ENCODE measurements at regions not wholly inside any gene's neighbourhood (a gene's known extent, or its start where the extent isn't known, plus 50 kb on each side); places are given as distances from the start of the nearest gene placed in this dataset.
"Not testable (repeated sequence)": the region's sequence is repeated elsewhere in the genome, so short reads cannot be mapped to it uniquely, and the experiment has no call there.

DNA sequence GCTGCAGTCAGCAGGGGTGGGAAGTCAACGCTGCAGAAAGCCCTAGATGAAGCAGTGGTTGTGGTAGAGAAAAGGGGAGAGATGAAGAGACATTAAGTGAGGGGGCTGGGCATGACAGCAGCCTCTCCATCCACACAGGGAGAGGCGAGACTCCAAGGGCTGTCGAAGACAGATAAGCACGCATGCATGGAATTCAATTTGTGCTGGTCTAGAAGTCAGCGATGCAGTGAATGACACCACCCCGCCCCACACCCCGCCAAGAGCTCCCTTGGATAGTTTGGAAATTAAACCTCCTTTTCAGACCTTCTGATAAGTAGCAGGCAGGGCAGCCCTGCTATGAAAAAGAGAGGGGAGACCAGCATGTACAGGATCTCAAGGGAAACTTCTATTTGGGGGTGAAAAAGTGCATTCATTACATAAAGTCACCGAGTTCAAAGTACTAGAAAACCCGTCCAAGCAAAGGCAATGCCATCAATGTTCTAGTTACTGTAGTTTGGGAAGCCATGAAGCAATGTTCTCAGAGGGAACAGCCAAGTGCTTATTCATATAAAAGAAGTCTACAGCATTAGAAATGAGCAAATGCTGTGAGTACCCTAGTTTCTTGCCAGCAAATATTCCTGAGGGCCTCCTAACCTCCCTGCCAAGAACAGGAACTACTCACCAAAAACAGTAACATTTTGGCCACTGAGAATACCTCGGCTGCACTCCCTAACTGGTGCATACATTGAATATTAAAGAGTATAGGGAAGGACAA lies 152.3 kb upstream of the ANXA10 start:
- DNase-seq (ENCODE audit: low spot score): no peak

DNA sequence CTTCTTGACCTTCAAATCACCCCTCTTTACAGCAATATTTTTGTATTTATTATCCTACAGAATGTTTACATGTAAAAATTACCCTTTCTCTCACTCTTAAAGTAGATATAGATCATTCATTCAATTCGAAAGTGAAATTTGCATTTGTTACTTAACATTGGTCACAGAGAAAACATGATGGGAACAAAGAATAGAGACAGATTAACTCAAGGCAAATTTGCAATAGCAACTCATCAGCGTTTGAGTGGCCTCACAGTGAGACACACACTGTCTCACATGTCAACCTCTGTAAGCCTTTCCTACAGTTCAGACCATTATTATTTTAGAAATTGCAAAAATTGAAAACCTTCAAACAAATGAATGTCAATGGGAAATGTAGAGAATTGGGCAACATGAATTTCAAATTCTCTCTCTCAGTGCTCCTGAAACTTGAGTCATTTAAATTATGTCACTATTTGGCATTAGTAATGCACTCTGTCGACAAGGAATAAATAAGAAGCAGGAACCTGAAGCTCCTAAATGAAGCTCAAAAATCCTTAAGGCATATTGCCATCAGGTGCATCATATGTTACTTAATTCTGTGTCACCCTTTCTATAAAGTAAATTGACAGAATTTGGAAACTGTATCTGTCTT lies 148.3 kb upstream of the ANXA10 start:
- no peak for DNase-seq (ENCODE audit: low spot score)

DNA sequence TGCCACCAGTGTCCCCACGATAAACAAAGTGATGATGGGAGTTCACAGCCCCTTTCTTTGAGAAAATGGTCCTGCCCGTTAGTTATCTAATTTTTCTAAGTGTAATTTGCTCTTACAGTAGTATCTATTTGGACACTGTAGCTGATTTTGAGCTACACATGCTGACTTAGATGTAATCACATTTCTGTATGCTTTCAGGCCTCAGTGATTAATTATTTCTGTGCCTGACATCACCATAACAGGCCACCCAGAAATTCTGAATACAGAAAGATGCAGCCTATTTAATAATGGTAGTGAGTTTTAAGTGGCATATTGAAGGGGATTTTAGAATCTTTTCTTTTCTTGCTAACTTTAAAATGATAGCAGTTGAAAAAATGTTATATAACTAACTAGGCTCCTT lies 147.6 kb upstream of the ANXA10 start:
- no peak for DNase-seq (ENCODE audit: low spot score)

DNA sequence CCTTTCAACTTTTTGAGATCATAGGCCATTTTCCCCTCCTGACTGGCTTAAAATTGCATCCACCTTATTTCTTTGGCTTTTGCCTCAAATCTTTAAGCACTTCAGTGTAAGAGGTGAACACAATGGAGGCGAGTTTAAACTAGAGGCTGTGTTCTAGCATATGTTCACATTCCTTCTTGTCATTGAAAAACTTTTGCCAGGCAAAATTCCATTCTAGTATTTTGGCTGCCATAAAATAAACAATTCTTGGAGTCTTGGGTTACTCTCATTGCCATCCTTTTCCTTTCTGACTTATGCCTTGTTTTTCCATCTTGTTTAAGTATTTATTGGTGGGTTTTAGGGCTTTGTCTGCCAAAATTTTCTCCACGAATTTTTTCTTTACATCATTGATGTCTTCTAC lies 137.3 kb upstream of the ANXA10 start:
- DNase-seq (ENCODE audit: low spot score): no peak

DNA sequence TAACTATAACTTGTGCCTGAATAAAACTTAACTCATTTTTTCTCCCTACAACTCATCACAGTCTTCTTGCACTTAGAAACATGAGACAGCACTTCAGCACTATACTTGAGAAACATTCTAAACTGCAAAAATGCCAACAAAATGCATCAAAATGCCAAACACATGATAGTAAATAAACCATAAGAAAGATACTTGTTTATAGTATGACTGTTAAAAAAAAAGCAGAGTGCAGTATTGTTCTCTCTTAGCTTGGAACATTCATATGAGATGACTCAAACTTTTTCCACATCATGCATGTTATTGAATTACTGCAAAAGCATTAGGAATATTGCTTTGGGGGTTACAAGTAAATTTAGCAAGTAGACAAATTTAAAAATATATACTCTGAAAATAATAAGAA lies 135.7 kb upstream of the ANXA10 start:
- no peak for DNase-seq (ENCODE audit: low spot score)

DNA sequence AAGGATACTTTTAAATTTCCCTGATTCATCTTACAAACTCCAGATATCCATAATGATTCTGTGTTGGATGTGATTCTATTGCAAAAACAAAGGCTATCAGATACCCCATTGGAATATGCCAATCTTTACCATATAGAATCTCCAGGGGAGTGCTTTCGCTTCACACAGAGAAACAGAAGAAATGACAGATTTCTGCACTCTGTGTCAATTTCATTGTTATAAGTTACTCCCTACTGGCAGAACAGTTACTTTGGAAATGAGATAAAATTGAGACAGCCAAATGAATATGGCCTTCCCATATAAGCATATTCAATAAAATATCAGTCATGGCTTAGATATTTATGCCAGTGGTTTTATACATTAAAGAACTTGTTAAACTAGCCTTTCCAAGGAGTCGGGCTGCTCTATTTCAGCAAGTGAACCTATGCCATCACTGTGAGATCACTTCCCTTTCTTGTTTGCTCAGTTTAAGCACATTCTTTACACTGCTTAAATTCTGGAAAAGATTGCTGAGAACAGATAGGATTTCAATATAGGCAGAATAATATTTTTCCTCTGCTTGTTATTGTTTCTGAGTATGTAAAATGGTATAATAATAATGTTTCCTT lies 127.5 kb upstream of the ANXA10 start:
- DNase-seq (ENCODE audit: low spot score): no peak

DNA sequence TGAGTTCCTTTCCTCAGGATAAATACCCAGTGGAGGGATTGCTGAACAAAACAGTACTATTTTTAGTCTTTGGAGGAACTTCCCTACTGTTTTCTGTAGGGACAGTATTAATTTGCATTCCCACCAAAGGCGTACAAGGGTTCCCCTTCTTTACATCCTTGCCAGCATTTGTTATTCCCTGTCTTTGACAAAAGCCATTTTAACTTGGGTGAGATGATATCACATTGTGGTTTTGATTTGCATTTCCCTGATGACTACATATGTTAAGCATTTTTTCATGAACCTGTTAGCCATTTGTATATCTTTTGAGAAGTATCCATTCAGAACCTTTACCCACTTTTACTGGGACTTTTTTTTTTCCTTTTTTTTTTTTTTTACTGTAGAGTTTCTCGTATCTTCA lies 126.2 kb upstream of the ANXA10 start:
- no peak for DNase-seq (ENCODE audit: low spot score)

DNA sequence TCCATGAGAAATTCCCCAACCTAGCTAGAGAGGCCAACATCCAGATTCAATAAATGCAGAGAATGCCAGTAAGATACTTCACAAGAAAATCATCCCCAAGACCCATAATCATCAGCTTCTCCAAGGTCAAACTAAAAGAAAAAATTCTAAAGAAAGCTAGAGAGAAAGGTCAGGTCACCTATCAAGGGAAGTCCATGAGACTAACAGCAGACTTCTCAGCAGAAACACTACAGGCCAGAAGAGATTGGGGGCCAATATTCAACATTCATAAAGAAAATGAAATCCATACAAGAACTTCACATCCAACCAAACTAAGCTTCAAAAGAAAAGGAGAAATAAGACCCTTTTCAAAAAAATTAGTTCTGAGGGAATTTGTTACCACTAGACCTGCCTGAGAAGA lies 118.8 kb upstream of the ANXA10 start:
- no peak for DNase-seq (ENCODE audit: low spot score)

DNA sequence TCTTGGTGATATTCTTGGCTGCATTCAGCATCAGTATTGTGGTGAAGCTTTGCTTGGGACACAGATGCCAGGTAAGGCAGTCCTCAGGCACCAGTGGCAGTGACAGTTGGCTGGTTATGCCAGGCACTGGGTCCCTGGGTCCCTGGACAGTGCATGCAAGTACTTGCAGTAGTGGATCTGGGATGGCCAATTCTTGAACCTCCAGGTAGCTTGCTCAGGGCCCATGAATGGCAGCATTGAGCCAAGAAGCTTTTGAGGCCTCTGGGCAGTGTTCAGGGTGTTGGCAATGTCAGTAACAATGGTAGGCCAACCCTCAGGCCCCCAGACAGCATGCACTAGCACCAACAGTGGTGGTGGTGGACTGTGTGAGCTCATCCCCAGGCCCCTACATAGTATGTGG lies 106.8 kb upstream of the ANXA10 start:
- DNase-seq (ENCODE audit: low spot score): no peak

DNA sequence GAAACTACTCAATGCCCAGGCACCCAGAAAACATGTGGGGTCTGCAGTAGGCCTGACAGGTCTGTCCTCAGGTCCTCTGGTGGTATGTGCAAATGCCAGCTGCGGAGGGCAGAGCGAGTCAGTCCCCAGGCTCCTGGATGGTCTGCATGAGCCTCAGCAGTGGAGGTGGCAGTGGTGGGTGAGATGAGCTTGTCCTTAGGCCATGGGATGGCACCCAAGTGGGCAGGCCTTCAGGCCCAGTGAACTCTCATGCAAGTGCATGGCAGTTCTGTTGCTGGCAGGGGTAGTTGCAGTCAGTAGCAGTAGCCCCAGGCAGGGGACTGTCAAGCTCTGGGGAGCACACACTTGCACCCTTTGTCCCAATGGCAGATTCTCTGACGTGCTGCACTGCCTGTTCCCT lies 106.3 kb upstream of the ANXA10 start:
- DNase-seq (ENCODE audit: low spot score): no peak

DNA sequence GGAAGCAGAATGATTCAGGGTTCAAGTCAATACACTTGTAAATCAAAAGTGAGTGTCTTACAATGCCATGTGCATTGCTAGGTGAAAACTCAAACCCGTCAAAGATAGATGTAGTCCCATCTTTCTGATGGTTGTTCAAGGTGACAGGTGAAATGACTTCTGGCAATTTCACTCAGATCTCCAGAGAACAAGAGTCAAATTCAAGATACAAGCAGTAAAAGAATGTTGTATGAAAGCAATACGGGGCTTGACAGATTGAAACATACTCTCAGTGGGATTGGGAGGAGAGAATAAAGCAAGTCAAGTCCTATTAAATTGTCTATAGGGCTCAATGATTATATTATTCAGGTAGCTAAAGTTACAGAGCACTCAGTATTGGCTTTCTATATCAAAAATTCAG lies 105.1 kb upstream of the ANXA10 start:
- no peak for DNase-seq (ENCODE audit: low spot score)

DNA sequence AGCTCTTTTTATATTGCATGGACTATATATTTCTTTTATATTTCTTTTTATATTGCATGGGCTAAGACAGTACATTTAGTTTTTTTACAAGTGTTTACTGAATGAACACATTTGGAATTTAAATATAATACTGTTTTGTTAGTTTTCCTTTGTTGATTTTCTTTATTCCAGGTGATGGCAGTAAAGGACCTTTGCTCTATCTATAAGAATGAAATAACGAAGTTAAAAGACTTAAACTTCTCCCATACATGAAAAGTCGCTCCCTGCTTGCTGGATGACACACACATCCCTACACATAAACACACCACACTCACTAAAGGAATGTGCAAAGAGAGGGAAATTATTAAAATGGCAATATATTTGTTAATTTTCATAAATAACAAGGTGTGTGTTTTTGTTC lies 102.5 kb upstream of the ANXA10 start:
- no peak for DNase-seq (ENCODE audit: low spot score)

DNA sequence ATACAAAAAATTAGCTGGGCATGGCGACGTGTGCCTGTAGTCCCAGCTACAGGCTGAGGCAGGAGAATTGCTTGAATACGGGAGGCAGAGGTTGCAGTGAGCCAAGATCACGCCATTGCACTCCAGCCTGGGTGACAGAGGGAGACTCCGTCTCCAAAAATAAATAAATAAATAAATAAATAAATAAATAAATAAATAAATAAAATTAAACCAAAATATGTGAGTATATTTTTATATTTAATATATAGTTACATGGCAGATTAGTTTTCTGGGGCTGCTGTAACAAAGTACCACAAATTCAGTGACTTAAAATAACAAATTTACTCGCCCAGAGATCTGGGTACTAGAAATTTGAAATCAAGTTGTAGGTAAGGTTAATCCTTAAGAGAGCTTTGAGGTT lies 84.2 kb upstream of the ANXA10 start:
- DNase-seq (ENCODE audit: low spot score): not testable (repeated sequence)

DNA sequence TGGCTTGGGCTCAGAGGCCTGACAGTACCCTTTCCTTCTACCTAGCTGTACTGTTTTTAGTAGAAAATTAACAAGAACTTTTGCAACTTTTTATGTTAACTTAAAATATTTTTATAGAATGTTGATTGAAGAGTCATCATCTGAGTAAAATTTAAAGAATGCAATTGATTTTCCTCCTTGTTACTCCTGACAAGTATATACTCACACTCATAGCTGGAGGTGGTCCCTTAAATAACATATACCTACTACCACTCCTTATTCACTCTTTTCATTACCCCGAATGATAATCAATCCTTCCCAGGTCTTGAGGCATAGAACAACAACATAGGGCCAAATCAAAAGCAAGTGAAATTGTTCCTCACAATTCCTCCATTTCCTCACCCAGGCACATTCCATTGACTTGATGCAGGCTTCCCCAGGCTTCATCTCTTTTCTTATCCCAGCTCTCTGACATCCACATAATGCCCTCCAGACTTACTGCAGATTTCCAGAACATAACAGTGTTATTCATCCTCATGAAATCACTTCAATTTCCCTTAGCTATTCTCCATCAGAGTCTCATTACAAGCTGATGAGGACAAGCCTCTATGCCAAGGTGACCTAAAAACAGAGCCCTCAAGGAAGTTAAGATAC lies 73.2 kb upstream of the ANXA10 start:
- no peak for DNase-seq (ENCODE audit: low spot score)

DNA sequence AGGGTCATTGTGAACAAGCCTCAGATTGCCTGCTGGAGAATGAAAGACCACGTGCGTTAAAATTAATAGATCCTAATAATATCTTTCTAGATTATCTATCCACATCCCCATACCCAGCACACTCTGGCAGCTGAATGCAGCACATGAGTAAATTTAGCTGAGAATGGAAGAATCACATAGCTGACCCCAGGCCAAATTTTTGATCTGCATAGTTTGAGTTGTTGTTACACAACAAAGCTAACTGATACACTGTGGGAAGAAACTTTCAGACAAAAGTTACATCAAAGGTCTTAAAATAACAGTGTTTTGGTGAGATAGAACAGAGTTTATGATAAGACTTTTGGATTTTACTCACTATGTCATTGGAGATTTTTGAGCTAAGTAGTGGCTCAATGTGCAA lies 72.4 kb upstream of the ANXA10 start:
- DNase-seq (ENCODE audit: low spot score): no peak

DNA sequence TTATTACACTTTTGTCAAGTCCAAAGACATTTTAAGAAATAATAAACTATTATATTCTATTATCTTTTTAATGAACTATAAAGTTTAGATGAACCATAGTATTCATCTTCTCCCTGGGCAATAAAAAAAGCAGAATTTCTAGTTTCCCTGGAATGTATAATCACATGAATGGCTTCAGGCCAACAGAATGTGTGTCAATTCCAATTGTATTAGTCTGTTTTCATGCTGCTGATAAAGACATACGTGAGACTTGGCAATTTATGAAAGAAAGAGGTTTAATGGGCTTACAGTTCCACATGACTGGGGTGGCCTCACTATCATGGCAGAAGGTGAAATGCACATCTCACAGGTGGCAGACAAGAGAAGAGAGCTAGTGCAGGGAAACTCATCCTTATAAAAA lies 70.7 kb upstream of the ANXA10 start:
- DNase-seq (ENCODE audit: low spot score): no peak

DNA sequence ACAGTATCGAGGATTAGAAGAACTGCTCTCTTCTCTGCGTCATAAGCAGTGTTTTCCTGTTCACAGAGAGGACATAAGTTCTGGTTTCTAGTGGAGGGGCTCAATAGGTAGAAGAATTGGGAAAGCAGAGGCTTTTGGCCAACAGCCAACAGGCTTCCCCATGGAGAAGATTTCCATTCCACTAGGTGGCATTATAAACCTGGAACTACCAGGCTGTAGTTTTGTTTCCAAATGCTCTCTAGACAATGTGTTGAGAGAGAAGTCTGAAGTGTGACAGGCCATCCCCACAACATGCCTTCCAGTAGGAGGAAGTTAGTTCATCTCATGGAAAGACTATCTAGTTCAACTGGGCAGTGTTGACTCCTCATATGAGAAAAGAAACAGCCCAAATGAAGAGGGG lies 63.8 kb upstream of the ANXA10 start:
- DNase-seq (ENCODE audit: low spot score): no peak

DNA sequence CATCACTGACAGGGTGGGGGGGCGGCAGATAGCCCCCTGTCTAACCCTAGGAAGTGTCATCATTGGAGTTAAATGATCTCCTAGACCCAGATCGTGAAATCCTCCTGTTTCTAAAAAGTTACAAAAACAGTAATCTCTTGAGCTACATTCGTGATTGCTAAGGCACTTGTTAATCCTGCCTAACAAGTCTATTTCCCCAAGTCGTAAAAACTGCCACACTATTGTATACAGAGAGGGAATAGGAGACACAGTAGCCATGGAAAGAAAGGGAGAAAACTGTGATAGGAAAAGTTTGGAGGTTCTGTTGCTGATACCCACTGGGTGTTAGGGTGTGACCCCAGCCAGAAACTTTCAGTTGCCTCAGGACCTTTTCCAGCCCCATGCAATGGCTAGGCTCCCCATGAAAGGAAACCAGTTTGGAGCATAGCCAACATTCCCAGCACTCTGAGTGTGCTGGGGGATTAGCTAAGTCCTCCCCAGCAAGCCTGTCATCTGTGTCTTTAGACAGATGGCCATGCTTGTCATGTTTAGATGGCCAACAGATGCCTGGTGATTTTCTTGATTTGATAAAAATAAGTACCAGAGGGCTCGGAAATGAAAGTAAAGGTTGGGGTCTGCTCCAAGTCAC lies 63.3 kb upstream of the ANXA10 start:
- DNase-seq (ENCODE audit: low spot score): no peak

DNA sequence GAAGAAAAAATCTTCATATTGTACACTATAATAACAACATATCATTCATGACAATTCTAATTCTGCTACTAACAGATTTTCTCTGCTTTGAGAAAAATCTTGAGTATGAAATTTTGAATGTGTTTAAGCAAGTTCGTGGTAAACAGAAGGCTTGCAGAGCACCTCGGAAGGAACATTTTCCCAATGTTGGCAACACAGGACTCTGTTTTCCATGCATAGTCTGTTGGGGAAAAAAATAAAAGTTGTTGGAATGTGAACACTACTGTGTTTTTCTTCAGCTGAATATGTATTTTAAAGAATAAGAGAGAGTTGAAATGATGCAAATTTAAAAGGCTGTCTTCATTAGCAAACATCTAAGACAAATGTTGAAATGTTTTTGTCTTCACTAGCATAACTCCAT lies 54.7 kb upstream of the ANXA10 start:
- no peak for DNase-seq (ENCODE audit: low spot score)

DNA sequence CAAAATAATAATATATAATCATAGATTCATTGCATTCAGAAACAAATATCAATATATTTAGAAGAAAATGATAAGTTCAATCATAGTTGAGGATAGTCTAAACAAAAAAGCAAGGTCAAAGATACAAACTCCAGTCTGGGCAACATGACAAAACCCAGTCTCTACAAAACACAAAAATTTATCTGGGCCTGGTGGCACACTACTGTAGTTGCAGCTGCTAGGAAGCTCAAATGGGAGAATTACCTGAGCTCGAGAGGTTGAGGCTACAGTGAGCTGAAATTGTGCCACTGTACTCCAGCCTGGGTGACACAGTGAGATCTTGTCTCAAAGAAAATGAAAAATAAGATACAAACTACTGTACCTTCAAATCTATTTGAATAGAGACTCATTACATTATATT lies 52.7 kb upstream of the ANXA10 start:
- DNase-seq (ENCODE audit: low spot score): no peak
